GM13976 (cell line): ENCODE measurements at regions not wholly inside any gene's neighbourhood (a gene's known extent, or its start where the extent isn't known, plus 50 kb on each side); places are given as distances from the start of the nearest gene placed in this dataset.

Experiments
- DNase-seq: peaks from one replicate; pipeline ENCODE4 v3.0.0; 2012; ENCODE audit warnings: low spot score
- in situ Hi-C: fragments of 300-500 bp; cut with MboI; formaldehyde crosslinking; loops from one replicate; pipeline ENCODE4 v1.12.0; 2022; ENCODE audit warnings: low sequenced_read_pairs, mixed read lengths, inconsistent platforms; ENCODE audit not compliant: unreplicated experiment
- TF ChIP-seq, protein P1 (sequence below): IDR thresholded peaks from 2 replicates; pipeline ENCODE4 v1.5.1; 2012; ENCODE audit warnings: borderline replicate concordance, mild to moderate bottlenecking; ENCODE audit not compliant: insufficient read depth; ENCODE audit errors: extremely low read depth, missing control alignments, control extremely low read depth

- TF ChIP-seq, protein P1, sequence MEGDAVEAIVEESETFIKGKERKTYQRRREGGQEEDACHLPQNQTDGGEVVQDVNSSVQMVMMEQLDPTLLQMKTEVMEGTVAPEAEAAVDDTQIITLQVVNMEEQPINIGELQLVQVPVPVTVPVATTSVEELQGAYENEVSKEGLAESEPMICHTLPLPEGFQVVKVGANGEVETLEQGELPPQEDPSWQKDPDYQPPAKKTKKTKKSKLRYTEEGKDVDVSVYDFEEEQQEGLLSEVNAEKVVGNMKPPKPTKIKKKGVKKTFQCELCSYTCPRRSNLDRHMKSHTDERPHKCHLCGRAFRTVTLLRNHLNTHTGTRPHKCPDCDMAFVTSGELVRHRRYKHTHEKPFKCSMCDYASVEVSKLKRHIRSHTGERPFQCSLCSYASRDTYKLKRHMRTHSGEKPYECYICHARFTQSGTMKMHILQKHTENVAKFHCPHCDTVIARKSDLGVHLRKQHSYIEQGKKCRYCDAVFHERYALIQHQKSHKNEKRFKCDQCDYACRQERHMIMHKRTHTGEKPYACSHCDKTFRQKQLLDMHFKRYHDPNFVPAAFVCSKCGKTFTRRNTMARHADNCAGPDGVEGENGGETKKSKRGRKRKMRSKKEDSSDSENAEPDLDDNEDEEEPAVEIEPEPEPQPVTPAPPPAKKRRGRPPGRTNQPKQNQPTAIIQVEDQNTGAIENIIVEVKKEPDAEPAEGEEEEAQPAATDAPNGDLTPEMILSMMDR, result no peak
- in situ Hi-C loops, result no loop called here
- DNase-seq, result no peak
These were observed 182.4 kb downstream of the TMEM18 start for GRCh38 chr2:494853-495252.

DNA sequence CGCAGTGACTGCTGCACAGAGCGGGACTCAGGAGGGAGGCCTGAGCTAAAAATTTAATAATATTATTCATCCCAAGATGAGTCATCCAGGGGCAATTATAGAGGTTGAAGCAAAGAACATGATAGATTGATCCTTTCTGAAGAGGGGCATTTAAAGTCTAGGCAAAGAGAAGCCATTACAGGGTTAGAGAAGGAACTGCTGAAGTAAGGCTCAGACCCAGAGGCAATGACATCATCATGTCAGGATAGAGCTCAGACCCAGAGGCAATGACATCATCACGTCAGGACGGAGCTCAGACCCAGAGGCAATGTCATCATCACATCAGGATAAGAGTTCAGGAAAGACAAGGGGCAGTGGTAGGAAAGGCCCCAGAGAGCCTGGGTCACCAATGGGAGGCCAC is 184.0 kb downstream of the TMEM18 start:
- DNase-seq, result no peak
- in situ Hi-C loops, result no loop called here
- TF ChIP-seq, protein P1, result no peak

DNA sequence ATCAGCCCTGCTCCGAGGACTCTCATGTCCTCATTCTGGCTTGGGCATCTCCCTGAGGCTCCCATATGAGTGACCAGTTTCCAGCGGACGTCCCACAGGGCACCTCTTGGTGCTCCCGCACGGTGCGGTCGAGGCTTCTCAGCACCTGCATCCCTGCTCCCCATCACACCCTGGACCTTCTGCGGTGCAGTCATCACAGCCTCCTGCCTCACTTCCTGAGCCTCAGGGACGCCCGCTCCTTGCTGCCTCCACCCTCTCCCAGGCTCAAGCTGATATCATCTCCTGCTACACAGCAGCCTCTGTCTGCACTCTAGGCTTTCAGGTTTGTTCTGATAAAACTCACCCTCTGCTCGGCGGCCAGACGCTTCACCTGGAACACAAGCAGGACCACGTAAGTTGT is 185.0 kb downstream of the TMEM18 start:
- in situ Hi-C loops, result no loop called here
- DNase-seq, result no peak
- TF ChIP-seq, protein P1, result no peak

- no peak for DNase-seq
- in situ Hi-C loops, result no loop called here
- TF ChIP-seq, protein P1, result no peak
These were observed 187.4 kb downstream of the TMEM18 start for GRCh38 chr2:489838-490237.

DNA sequence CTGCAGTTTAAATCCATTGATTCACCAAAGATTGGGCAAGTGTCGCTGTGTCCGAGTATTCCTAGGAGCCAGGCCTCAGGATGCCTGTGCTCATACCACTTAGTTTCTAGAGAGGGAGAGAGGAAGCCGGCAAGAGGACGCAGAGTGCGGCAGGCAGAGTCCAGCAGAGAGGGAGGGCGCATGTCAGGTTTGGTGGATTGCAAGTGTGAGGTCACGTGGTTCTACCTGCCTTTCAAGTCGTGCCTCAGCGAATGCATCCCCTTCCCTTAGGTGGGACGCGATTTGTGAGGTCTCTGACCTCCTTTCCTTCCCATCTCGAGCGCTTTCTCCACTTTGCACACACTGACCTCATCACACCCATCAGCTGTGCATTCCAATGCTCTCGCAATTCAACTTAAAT is 188.1 kb downstream of the TMEM18 start:
- no peak for DNase-seq
- in situ Hi-C loops, result no loop called here
- TF ChIP-seq, protein P1, result no peak

DNA sequence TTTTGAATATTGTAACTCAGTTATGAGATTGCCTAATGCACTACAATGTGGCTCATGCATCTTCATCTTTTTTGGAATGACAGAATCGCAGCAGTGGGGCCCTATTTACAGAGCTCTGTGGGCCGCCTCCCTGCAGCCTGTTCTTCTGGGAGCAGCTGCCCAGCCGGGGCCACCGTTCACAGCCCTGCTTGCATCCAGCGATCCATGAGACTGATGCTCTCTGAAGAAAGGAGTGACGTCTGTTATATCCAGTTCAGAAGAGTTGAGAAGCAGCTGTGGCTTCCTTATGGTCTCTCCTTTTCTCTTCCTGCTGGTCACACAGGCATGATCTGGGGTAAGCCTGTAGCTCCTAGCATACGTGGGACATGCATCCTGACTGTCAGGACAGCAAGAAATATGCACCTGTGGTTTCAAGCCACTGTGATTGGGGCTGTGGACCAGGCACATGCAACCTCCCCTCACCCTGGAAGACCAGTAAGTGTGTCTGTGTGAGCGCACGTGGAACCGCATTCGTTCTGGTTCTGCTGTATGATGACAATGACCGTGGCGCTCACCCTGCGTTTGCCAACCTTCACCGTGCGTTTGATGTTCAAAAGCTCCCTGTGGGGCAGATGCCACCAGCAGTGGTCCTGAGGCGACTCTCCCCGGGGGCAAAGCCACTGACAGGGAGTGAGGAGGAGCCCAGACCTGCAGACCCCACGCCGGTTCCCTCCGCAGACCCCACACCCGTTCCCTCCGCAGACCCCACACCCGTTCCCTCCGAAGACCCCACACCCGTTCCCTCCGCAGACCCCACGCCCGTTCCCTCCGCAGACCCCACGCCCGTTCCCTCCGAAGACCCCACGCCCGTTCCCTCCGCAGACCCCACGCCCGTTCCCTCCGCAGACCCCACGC is 189.8 kb downstream of the TMEM18 start:
- no peak for DNase-seq
- in situ Hi-C loops, result no loop called here
- TF ChIP-seq, protein P1, result no peak

DNA sequence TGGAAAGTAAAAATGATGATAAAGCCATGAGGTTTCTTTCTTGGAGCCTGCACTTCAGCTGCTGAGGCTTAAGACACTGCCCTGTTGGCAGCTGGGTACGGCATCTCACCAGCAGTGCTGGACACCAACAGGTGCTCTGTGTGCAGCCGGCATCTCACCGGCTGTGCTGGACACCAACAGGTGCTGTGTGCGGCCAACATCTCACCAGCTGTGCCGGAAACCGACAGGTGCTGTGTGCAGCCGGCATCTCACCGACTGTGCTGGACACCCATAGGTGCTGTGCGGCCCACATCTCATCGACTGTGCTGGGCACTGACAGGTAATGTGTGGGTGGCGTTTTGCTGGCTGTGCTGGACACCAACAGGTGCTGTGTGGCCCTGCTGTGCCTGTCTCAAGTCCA is 190.8 kb downstream of the TMEM18 start:
- in situ Hi-C loops, result no loop called here
- TF ChIP-seq, protein P1, result no peak
- DNase-seq, result no peak
